ENCODE measurements at regions not wholly inside any gene's neighbourhood (a gene's known extent, or its start where the extent isn't known, plus 50 kb on each side); places are given as distances from the start of the nearest gene placed in this dataset.

GRCh38 chr9:24296124-24296523, 249.6 kb downstream of the IZUMO3 start:
- TF ChIP-seq SMC3 (conservative IDR thresholded peaks at IDR 0.05; ENCODE audit: poor library complexity) = no peak
- TF ChIP-seq, protein P1, sequence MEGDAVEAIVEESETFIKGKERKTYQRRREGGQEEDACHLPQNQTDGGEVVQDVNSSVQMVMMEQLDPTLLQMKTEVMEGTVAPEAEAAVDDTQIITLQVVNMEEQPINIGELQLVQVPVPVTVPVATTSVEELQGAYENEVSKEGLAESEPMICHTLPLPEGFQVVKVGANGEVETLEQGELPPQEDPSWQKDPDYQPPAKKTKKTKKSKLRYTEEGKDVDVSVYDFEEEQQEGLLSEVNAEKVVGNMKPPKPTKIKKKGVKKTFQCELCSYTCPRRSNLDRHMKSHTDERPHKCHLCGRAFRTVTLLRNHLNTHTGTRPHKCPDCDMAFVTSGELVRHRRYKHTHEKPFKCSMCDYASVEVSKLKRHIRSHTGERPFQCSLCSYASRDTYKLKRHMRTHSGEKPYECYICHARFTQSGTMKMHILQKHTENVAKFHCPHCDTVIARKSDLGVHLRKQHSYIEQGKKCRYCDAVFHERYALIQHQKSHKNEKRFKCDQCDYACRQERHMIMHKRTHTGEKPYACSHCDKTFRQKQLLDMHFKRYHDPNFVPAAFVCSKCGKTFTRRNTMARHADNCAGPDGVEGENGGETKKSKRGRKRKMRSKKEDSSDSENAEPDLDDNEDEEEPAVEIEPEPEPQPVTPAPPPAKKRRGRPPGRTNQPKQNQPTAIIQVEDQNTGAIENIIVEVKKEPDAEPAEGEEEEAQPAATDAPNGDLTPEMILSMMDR (IDR thresholded peaks at IDR 0.05; ENCODE audit: poor library complexity, severe bottlenecking) = no peak
- no peak for TF ChIP-seq TAF1 (IDR thresholded peaks at IDR 0.05; ENCODE audit: low read depth)
- TF ChIP-seq, protein P2, sequence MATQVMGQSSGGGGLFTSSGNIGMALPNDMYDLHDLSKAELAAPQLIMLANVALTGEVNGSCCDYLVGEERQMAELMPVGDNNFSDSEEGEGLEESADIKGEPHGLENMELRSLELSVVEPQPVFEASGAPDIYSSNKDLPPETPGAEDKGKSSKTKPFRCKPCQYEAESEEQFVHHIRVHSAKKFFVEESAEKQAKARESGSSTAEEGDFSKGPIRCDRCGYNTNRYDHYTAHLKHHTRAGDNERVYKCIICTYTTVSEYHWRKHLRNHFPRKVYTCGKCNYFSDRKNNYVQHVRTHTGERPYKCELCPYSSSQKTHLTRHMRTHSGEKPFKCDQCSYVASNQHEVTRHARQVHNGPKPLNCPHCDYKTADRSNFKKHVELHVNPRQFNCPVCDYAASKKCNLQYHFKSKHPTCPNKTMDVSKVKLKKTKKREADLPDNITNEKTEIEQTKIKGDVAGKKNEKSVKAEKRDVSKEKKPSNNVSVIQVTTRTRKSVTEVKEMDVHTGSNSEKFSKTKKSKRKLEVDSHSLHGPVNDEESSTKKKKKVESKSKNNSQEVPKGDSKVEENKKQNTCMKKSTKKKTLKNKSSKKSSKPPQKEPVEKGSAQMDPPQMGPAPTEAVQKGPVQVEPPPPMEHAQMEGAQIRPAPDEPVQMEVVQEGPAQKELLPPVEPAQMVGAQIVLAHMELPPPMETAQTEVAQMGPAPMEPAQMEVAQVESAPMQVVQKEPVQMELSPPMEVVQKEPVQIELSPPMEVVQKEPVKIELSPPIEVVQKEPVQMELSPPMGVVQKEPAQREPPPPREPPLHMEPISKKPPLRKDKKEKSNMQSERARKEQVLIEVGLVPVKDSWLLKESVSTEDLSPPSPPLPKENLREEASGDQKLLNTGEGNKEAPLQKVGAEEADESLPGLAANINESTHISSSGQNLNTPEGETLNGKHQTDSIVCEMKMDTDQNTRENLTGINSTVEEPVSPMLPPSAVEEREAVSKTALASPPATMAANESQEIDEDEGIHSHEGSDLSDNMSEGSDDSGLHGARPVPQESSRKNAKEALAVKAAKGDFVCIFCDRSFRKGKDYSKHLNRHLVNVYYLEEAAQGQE (IDR thresholded peaks at IDR 0.05; ENCODE audit: borderline replicate concordance) = no peak
- TF ChIP-seq MXI1 (conservative IDR thresholded peaks at IDR 0.05; ENCODE audit: poor library complexity, severe bottlenecking) = no peak
- Histone ChIP-seq H3K27ac (ENCODE audit: low read length) (no peak overlapping the region), H3K4me3 (ENCODE audit: low read length) (no peak overlapping the region), H3K9ac (ENCODE audit: low read length) (no peak overlapping the region), H3K27me3 (ENCODE audit: insufficient read depth, low read depth, low read length) (no peaks in the 10 kb centered on the region), H3K9me3 (ENCODE audit: low read length) (no peaks in the 10 kb centered on the region), H3F3A (ENCODE audit: insufficient read depth, low read length, poor library complexity, severe bottlenecking) (no peaks in the 10 kb centered on the region), H2AFZ (ENCODE audit: low read depth, low read length) (no peak overlapping the region), H3K4me2 (ENCODE audit: low read length) (no peak overlapping the region), H3K36me3 (ENCODE audit: insufficient read depth, low read length) (no peaks in the 10 kb centered on the region), H3K79me2 (replicated peaks; ENCODE audit: insufficient read depth, low read length) (no peaks in the 10 kb centered on the region), H4K20me1 (ENCODE audit: insufficient read depth) (no peaks in the 10 kb centered on the region), H3K9me2 (ENCODE audit: insufficient read depth, low read length) (no peaks in the 10 kb centered on the region)

DNA sequence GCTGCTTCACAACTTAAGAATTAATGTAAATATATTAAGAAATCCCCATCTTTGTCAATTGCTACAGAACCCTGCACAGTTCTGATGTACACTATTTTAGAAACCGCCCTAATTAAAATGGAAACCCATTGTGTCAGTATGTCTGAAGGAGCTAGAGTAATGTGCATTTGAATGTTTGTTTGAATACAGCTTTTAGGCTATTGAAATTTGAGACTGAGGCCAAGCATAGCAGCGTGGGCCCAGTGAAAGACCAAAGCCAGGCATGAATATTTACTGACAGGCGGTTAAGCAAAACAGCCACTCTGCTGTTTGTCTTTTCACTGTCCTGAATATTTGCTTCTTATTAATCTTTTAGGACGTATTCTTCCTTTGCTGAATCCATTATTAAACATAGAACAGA, 252.3 kb downstream of the IZUMO3 start:
- H3K4me2 ChIP-seq (ENCODE audit: low read length) = no peak overlapping the region
- TF ChIP-seq TAF1 (IDR thresholded peaks at IDR 0.05; ENCODE audit: low read depth) (no peak), RAD21 (conservative IDR thresholded peaks at IDR 0.05) (no peak), MXI1 (conservative IDR thresholded peaks at IDR 0.05; ENCODE audit: poor library complexity, severe bottlenecking) (no peak), SMC3 (conservative IDR thresholded peaks at IDR 0.05; ENCODE audit: poor library complexity) (no peak), EP300 (conservative IDR thresholded peaks at IDR 0.05; ENCODE audit: poor library complexity, severe bottlenecking) (no peak), EZH2 (IDR thresholded peaks at IDR 0.05; ENCODE audit: borderline replicate concordance, insufficient read depth, low read length, poor library complexity, severe bottlenecking) (no peak), POLR2AphosphoS5 (IDR thresholded peaks at IDR 0.05) (no peak)
- TF ChIP-seq, protein P1 (IDR thresholded peaks at IDR 0.05; ENCODE audit: poor library complexity, severe bottlenecking) = no peak
- TF ChIP-seq, protein P2 (IDR thresholded peaks at IDR 0.05; ENCODE audit: borderline replicate concordance) = no peak

More for the DNA sequence above, 252.3 kb downstream of the IZUMO3 start:
- H3F3A ChIP-seq (ENCODE audit: insufficient read depth, low read length, poor library complexity, severe bottlenecking) = no peaks in the 10 kb centered on the region
- no peaks in the 10 kb centered on the region for H4K20me1 ChIP-seq (ENCODE audit: insufficient read depth)
- no peak overlapping the region for H3K9ac ChIP-seq (ENCODE audit: low read length)
- H3K79me2 ChIP-seq (replicated peaks; ENCODE audit: insufficient read depth, low read length) = no peaks in the 10 kb centered on the region
- no peaks in the 10 kb centered on the region for H3K9me2 ChIP-seq (ENCODE audit: insufficient read depth, low read length)
- no peaks in the 10 kb centered on the region for H3K36me3 ChIP-seq (ENCODE audit: insufficient read depth, low read length)
- no peak overlapping the region for H3K4me3 ChIP-seq (ENCODE audit: low read length)
- no peaks in the 10 kb centered on the region for H3K27me3 ChIP-seq (ENCODE audit: insufficient read depth, low read depth, low read length)
- H3K9me3 ChIP-seq (ENCODE audit: low read length) = no peaks in the 10 kb centered on the region
- no peak overlapping the region for H2AFZ ChIP-seq (ENCODE audit: low read depth, low read length)
- no peak overlapping the region for H3K27ac ChIP-seq (ENCODE audit: low read length)
